ENCODE measurements at regions not wholly inside any gene's neighbourhood (a gene's known extent, or its start where the extent isn't known, plus 50 kb on each side); places are given as distances from the start of the nearest gene placed in this dataset.

DNA sequence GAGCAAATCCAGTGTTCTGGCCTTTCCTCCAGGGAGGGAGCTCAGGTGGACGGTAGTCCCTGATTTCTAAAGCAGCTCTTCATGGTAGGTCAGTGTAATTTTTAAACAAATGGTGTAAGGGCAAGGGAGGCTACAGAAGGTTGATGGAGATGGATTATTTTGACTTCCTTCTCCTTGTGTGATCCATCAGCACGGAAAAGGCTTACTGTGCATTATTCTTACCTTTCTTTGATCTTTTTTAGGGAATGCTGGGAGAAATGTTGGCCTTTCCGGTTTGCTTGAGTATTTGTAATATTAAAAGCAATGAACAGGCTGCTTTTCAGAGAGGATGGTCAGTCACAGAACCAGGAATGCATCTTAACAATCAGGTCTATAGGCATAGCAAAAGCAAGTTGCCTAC, 487.0 kb upstream of the BTBD3 start (continued):
- TF ChIP-seq ZNF462 (CRISPR knock-in tag; IDR thresholded peaks at IDR 0.05) (no peak), EZH2 (IDR thresholded peaks at IDR 0.05; ENCODE audit: low read depth, unreplicated experiment) (no peak), ZNF331 (CRISPR knock-in tag; IDR thresholded peaks at IDR 0.05; ENCODE audit: low read depth) (no peak), CTCF (conservative IDR thresholded peaks at IDR 0.05; ENCODE audit: low read depth in 2 of 2) (no peak)

DNA sequence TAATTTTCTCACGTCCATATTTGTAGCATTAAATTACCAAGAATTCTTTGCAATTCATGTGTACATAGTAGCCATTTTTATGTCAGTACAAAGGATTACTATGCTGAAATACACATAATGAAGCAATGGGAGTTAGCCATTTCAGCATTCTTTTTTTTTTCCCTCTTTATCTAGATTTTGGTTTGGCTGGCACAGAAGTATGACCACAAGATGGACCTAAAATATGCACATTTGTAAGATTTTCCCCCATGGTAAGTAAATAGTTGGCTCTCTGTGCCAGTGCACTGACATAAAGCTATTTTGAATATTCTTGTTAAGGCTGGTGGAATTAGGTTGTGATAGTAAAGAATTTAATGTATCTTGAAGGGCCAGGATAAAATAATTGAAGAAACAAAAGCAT, 486.1 kb upstream of the BTBD3 start:
- no peak for DNase-seq (ENCODE audit: low spot score)
- no peak overlapping the region for H3K4me2 ChIP-seq
- no peak overlapping the region for H3K4me3 Mint-ChIP-seq
- H3K79me2 ChIP-seq (replicated peaks; ENCODE audit: insufficient read depth), result no peaks in the 10 kb centered on the region
- H3K9me3 Mint-ChIP-seq, result peaks cover 29% of the 10 kb centered on the region
- no peaks in the 10 kb centered on the region for H4K20me1 ChIP-seq (replicated peaks; ENCODE audit: insufficient read depth)
- H3K27me3 Mint-ChIP-seq (ENCODE audit: insufficient read depth, low read depth, poor library complexity), result no peaks in the 10 kb centered on the region
- no peaks in the 10 kb centered on the region for H3K27me3 ChIP-seq (ENCODE audit: insufficient read depth)
- no peak overlapping the region for H3K27ac ChIP-seq (ENCODE audit: low read depth)
- 0 out of 2 replicates have a peak, but pooled peaks cover 4% of the 10 kb centered on the region for H3K9me2 ChIP-seq (ENCODE audit: insufficient read depth)
- H3K4me1 ChIP-seq (ENCODE audit: insufficient read depth), result peaks cover 6% of the 10 kb centered on the region; the same call in 1 of the 2 replicates
- H3F3A ChIP-seq (replicated peaks; ENCODE audit: low read depth), result no peaks in the 10 kb centered on the region
- H2AFZ ChIP-seq, result no peak overlapping the region
- no peak for ATAC-seq
- peaks cover 25% of the 10 kb centered on the region for H3K36me3 Mint-ChIP-seq (ENCODE audit: low read depth)
- no peaks in the 10 kb centered on the region for H3K36me3 ChIP-seq (ENCODE audit: insufficient read depth)
- no peak overlapping the region for H3K27ac Mint-ChIP-seq
- no peak overlapping the region for H3K4me3 ChIP-seq
- peaks cover 7% of the 10 kb centered on the region; the same call in 2 of the 3 replicates for H3K4me1 Mint-ChIP-seq
- TF ChIP-seq, protein P1, sequence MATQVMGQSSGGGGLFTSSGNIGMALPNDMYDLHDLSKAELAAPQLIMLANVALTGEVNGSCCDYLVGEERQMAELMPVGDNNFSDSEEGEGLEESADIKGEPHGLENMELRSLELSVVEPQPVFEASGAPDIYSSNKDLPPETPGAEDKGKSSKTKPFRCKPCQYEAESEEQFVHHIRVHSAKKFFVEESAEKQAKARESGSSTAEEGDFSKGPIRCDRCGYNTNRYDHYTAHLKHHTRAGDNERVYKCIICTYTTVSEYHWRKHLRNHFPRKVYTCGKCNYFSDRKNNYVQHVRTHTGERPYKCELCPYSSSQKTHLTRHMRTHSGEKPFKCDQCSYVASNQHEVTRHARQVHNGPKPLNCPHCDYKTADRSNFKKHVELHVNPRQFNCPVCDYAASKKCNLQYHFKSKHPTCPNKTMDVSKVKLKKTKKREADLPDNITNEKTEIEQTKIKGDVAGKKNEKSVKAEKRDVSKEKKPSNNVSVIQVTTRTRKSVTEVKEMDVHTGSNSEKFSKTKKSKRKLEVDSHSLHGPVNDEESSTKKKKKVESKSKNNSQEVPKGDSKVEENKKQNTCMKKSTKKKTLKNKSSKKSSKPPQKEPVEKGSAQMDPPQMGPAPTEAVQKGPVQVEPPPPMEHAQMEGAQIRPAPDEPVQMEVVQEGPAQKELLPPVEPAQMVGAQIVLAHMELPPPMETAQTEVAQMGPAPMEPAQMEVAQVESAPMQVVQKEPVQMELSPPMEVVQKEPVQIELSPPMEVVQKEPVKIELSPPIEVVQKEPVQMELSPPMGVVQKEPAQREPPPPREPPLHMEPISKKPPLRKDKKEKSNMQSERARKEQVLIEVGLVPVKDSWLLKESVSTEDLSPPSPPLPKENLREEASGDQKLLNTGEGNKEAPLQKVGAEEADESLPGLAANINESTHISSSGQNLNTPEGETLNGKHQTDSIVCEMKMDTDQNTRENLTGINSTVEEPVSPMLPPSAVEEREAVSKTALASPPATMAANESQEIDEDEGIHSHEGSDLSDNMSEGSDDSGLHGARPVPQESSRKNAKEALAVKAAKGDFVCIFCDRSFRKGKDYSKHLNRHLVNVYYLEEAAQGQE (IDR thresholded peaks at IDR 0.05; ENCODE audit: unreplicated experiment), result no peak
- TF ChIP-seq STAT1 (IDR thresholded peaks at IDR 0.05; ENCODE audit: unreplicated experiment) (no peak), EZH2phosphoT487 (IDR thresholded peaks at IDR 0.05; ENCODE audit: unreplicated experiment) (no peak), JUNB (IDR thresholded peaks at IDR 0.05; ENCODE audit: unreplicated experiment) (no peak), ZNF114 (CRISPR knock-in tag; IDR thresholded peaks at IDR 0.05) (no peak), POLR2AphosphoS5 (IDR thresholded peaks at IDR 0.05; ENCODE audit: low read depth) (no peak)

Measured in GM23338 (cell line).